GM18909 (cell line): ENCODE measurements at regions not wholly inside any gene's neighbourhood (a gene's known extent, or its start where the extent isn't known, plus 50 kb on each side); places are given as distances from the start of the nearest gene placed in this dataset.

Experiments
- ATAC-seq: cut with Tn5 transposase; IDR thresholded peaks from one replicate; pipeline ENCODE4 v1.9.1; 2021; ENCODE audit warnings: mild to moderate bottlenecking; ENCODE audit not compliant: unreplicated experiment, poor library complexity

DNA sequence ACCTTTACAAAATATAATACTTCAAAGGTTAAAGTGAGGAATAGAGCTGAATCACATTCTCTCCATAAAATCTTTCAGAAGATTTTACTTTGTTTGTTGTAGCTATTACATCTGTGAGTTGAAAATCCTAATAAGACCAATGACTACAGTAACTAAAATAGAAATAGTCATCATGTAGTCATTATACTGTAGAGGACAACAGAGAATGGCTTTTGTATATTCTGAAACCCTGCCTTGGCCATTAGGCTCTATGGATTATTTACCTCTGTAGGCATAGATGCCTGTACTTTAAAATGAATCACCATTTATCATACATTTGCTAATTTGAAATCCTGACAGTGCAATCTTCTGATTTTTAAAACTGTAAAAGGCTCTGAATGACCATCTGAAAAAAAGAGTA, 923.0 kb downstream of the REEP3 start:
- ATAC-seq, result no peak

DNA sequence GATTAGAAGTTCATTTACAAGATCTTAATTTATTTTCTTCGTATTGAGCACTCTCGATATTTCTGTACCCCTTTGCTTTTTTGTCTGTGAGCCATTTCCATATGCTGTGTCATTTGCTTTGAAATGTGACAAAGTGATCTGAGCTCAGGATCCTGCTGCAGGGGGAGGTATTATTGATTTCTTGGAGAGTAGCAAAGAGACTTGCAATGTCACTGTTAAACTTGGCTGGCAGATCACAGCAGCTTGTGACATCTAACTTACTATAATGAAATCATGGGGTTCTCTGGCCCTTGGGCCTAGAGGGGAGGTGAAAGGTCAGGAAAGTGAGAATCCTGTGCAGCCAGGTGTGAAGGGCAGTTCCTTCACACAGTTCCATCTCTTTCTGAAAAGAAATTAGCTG, 923.4 kb downstream of the REEP3 start:
- no peak for ATAC-seq

DNA sequence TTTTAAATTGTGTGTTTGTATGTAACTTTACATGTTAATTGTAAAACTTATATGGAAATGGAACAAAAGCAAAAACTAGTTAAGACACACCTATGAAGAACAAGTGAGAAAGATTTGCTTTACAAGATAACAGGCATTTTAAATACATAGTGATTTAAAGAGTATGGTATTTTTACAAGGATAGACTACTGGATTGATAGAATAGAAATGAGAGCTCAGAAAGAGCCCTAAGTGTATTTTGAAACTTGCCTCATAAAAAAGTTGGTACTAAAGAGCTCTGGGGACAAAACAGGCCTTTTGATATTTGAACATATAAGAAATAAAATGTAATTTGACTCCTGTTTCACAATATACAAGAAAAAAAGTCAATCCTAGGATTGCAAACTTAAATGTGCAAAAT, 928.4 kb downstream of the REEP3 start:
- ATAC-seq, result no peak

DNA sequence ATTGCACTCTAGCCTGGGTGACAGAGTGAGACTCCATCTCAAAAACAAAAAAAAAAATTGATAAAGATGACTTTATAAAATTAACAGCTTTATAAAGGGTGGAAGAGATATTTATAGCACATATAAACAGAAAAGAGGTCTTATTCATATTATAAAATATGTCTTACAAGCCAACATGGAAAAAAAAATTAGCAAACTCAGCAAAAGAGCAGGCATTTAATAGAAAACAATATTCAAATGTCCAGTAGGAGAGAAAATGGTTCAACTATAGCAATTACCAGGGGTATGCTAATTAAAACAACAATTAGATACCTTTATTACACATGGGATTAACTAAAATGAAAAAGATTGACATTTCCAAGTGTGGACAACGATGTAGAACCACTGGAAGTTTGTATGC, 929.1 kb downstream of the REEP3 start:
- ATAC-seq, result no peak

DNA sequence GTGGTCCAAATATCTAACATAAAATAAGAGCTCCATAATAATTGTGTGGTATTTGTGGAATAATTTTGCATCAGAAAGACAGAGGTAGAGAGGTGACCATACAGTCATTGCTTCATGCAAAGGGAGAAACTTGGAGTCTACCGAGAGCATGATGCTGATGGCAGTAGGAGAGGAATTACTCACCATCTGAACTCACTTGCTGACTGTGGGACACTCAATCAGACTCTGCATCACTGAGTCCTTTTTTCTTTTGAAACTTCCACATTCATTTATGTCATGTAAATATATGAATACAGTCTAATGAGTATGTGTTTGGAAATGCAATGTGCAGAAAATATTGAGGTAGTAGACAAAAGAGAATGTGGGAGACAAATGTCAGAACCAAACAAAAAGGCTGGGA, 933.8 kb downstream of the REEP3 start:
- ATAC-seq, result no peak

DNA sequence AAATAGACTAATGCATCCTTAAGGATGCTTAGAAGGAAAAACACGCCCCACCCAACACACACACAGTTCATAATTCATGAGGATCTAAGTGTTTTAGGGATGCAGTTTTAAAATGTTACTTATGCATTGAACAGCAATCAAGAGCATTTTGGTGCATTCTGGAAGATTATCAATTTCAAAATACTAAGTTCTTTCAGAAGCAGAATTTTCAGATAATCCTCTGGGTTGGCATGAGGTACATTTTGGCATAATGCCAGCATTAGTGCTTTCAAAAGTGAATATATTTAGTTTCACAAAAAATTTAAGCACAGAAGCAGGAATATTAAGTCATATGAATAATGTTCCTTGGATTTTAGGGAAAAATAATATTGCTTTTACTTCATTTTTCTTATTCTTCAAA, 937.1 kb downstream of the REEP3 start:
- no peak for ATAC-seq

DNA sequence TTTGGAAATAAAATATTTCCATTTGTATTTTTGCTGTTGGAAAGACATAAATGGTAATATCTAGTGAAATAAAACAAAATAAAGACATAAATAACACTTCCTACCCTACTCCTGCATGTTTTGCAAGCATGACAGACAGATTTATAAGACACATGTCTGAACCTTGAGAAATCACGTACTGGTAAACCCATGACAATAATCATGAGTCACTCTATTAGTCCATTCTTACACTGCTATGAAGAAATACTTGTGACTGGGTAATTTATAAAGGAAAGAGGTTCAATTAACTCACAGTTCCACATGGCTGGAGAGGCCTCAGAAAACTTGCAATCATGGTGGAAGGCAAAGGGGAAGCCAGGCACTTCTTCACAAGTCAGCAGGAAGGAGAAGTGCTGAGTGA, 942.2 kb downstream of the REEP3 start:
- no peak for ATAC-seq

DNA sequence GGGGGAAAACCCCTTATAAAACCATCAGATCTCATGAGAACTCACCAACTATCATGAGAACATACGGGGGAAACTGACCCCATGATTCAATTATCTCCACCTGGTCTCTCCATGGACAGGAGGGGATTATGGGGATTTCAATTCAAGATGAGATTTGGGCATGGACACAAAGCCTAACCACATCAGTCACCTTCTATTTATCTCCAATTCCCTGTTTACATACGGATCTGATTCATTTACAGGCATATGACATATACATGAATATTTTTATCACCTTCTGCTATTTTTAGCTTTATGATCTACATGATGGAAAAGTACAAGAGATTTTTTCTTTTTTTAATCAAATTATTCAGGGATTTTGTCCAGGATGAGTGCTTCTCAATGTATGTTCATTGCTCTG, 944.5 kb downstream of the REEP3 start:
- no peak for ATAC-seq

DNA sequence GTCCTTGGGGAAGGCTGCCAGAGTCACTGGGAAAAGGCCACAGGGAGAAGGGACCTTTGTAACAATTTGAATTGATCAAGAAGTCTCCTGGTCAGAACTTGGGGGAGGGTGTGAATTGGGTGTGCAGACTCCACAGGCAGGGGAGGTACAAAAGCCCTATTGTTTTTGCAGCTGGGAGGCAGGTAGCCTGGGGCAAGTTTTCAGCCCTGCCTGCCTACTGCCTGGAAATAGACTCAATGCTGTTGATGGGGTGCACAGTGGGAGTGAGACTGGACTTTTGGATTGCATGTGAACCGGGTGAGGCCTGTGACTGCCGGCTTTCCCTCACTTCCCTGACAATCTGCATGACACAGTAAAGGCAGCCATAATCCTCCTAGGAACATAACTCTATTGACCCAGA, 947.0 kb downstream of the REEP3 start:
- no peak for ATAC-seq

DNA sequence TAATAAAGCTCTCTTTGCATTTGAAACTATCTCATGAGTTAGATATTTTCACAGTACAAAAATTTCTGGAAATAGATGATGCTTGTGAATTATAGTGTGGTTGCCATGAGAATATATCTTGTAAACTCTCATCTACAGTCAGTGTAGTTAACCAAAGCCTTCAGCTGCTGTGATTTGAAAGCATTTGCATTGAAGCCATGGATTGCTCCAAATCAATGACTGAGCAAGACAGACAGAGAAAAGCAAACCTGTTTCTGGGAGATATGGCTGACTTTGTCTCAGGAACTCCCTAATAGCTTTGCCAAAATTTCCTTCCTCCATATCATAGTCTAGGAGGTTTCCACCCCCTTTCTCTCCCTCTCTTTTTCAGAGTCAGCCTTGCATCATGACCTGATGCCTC, 955.3 kb downstream of the REEP3 start:
- ATAC-seq, result no peak

DNA sequence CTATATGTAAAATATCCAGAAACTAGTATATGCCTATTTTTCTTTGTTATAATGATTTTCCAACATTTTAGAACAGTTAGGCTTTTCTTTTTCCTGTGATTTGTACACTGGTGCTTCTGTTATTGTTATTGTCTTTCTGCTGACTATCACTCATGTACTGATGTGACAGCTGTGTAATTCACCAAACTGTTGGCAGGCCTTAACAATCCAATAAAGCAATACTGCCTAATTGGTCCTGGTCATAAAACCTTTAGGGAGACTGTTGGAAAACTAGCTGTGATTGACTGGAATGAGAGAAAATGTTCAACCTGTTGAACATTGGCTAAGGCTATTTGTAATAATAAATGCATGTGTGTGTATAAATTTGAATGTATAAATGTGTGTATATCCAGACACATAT, 956.6 kb downstream of the REEP3 start:
- ATAC-seq, result no peak

DNA sequence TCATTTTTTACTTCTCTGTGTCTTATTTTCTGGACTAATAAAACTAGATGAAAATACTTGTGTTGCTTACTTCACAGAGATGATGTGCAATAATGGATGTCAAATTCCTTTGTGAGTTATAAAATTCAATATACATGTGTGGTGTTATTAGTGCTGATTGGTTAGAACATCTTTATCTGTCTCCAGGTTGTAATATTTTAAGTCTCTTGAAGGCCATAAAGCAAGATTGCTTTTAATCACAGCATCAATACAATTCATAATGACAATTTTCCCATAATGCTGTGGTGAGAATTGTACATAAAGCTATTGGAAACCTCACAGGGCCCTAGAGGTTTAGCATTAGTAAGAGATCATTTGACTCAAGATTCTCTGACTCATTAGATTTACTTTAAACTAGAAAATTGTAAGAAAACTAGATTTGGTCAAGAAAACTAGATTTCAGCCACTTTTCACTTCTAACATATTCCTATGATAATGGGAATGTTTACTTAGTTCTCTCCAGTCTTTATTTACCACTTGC, 963.7 kb downstream of the REEP3 start:
- no peak for ATAC-seq

DNA sequence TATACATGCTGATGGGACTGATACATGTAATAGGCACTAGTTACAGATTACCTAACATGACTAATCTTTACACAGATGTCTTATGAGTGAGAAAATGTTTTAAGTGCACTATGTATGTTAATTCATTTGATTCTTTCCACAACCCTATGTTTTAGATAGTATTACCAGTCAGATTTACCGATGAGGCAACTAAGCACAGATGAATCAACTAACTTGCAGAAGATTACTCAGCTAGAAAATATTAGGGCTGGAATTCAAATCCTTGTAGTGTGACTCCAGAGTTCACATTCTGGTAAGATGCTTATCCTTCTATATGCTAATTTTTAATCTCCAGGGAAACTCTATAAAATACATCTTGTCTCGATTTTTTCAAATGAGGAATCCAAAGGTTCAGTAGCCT, 964.9 kb downstream of the REEP3 start:
- no peak for ATAC-seq

DNA sequence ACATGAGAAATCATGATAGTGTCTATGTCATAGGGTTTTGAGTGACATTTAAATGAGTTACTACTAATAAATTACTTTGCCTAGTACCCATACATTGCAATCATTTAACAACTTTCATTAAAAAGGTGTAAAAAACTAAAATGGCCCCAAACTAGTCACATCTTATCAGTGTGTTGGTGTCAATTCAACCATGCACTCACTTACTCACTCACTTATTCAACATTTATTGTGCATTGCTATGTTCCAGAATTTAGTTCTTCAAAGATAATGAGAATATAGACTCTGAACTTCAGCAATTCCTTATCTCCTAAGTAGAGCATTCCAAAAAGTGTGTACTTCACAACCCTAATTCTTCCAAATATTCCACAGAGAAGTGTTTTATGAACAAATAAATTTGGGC, 965.7 kb downstream of the REEP3 start:
- no peak for ATAC-seq

DNA sequence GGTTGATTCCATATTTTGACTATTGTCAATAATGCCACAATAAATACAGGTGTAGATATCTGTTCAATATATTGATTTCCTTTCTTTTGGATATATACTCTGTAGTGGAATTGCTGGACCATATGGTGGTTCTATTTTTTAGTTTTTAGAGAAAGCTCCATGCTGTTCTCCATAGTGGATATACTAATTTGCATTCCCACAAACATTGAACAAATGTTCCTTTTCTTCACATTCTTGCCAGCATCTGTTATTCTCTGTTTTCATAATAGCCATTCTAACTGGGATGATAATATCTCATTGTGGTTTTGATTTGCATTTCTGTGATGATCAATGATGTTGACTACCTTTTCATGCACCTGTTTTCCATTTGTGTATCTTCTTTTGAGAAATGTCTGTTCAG, 973.7 kb downstream of the REEP3 start:
- no peak for ATAC-seq

DNA sequence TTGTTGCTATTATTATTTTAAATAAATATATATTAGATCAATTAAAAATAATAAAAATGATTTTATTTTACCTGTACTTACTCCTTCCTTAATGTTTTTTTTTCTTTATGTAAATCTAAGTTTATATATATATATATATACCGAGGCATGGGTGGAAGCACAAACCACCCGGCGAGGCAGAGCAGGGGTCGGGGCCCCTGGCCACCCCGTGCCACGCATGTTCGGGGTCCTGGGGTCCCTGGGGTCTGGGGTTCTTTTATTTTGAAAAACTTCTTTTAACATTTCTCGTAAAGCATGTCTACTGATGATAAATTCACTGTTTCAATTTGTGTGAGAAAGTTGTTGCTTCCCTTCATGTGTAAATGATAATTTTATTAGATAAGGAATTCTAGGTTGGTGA, 976.1 kb downstream of the REEP3 start:
- no peak for ATAC-seq

DNA sequence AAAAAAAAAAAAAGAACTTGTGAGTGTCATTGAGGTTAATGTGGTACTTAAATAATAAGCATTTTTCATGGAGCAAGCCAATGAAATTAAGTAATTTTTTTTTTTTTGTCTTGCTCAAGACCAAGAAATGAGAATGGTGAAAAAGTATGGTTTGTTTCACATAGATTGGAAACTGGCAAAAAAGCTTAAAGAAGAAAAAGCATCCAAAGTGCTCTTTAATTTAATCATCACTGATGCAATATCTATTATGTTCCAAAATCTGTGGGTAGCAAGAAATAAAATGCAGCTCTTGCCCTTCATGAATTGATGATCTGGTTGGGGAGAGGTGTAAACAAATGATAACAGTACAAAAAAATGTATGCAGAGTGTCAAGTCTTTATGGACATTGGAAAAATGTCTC, 980.6 kb downstream of the REEP3 start:
- no peak for ATAC-seq

DNA sequence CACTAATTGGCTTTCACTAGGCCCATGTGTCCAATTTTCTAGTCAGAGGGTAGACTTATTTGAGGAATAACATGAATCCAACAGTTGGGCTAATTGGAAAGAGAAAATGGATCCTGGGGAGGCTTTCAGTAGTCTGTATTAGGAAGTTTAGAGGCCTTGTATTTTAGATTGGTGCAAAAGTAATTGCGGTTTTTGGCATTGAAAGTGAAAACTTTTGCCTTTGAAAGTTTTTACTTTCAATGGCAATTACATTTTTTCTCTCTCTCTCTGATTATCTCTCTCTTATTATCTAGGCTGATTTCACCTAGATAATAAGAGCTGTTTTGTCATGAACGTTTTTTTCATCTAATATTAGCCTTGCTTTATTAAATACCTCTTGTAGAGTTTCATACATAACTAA, 981.7 kb downstream of the REEP3 start:
- ATAC-seq, result no peak

DNA sequence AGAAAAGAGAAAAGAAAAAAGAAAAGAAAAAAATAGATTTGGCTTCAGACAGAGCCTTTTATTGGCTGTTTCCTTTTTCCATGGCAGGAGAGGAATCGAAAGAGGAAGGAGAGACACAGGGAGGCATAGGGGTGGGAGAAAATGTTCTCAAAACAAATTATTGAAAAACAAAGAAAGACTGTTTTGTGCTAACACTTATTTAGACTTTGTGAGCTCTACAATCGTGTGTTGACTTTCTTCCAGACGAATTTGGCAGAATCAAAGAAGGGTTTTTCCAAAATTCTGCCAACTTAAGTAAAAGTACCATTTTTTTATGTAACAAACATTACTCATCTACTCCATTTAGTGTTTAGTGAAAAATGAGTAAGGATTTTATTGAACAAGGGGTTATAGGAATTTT, 982.2 kb downstream of the REEP3 start:
- ATAC-seq, result no peak

DNA sequence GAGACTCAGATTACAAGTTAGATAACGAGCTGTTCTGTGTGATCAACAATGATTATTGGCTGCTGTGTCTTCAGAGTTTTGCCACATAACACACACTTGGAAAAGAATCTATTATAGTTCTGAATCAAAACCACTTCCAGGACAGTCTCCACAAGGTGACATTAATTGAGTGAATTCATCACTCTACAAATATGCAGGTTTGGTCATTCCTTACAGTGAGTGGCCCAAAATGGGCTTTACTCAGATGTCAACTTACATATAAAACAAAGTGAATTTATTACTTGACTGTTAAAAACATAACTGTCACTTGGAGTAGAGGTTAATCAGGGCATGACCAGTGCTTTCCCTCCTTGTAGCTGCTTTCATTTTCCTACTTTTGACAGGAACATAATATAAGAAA, 984.3 kb downstream of the REEP3 start:
- no peak for ATAC-seq

DNA sequence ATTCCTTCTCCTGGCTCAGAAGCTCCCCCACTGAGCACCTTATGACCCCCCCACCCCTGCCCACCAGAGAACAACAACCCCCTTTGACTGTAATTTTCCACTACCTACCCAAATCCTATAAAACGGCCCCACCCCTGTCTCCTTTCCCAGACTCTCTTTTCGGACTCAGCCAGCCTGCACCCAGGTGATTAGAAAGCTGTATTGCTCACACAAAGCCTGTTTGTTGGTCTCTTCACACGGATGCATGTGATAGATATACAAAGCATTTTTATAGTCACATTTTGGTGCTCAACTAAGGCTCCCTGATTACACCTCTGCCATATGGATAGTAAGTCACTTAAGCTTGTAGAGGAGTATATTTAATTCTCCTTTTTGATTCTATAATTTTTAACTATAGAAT, 985.8 kb downstream of the REEP3 start:
- no peak for ATAC-seq

DNA sequence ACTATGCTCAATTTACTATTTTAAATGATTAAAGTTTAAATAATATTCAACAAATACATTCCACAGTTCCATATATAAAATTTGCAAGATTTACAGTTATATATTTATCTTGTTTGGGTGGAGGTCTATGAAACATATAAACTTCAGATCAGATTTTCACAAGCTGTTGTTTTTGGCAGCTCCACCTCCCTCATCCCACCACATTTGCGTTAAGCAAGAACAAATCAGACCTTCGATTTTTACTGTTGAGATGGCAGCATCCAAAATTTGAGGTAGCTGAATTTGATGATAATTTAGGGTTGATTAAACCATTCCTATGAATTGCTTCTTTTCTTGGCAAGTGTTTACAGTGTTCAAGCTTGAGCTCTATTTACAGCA, 986.4 kb downstream of the REEP3 start:
- no peak for ATAC-seq

DNA sequence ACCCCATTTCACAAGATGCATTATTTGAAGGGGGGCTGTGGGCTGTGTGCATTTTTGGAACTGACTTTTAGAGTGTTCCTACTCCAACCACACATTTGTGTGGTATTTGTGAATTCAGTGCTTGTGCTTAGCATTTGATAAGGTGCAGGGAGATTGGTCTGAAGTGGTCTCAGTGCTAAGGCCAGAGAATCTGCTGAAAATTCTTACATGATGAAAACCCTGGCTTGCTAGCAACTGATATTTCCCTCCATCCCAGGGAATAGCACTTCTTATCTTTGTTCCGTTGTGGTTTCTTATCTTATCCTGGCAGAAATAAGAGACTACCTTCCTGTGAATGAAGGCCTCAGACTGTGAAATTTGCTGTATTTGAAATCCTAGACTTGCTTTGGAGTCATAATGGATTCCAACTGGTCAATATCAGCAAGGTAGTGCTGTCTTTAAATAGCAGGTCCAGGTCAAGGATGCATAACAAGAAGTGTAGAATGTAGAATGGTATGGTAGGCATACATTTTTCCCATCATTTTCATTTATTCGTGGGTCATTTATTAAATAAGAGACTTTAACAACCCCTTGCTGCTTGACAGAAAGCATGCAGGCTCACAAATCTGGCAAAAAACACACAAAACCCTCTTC, 986.9 kb downstream of the REEP3 start:
- no peak for ATAC-seq
